COR-L47 (cell line): ENCODE measurements at regions not wholly inside any gene's neighbourhood (a gene's known extent, or its start where the extent isn't known, plus 50 kb on each side); places are given as distances from the start of the nearest gene placed in this dataset.

Source experiments
- DNase-seq: peaks from one replicate; lab custom pipeline; 2025; lab: John Stamatoyannopoulos, UW

DNA sequence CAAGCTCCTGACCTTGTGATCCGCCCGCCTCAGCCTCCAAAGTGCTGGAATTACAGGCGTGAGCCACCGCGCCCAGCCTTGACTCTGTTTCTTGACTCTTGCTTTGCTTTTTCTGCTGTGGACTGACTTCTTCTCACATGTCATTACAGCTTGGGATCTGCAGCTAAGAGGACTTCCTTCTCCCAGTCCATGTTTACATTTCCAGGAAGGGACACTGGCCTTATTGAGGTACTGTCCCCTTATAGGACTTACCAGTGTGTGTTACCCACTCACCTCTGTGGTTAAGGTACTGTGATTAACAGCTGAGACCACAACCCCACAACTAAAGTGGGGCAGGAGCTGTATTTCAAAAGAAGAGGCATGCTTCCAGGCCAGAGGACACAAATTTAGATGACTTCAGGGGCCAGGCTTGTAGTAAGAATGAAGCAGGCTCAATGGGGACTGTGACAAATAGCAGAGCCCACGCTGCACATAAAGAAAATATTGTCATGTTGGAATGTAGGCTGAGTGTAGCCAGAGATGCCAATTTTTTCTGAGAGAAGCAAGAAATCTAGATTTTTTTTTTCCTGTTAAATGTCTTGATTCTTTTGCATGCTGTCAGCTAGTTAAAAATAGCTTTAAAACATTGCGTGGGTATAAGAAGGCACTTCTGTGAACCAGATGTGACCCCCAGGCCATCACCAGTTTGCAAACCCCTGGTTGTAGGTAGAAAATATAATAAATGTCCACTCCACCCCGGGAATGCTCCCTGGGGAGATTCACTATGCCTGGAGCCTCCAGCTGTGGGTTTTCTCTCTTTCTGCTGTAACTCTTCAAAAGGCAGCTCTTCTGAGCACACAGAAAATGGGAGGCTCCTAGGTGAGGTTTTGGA, 75.0 kb downstream of the PTPDC1 start:
- DNase-seq: no peak

DNA sequence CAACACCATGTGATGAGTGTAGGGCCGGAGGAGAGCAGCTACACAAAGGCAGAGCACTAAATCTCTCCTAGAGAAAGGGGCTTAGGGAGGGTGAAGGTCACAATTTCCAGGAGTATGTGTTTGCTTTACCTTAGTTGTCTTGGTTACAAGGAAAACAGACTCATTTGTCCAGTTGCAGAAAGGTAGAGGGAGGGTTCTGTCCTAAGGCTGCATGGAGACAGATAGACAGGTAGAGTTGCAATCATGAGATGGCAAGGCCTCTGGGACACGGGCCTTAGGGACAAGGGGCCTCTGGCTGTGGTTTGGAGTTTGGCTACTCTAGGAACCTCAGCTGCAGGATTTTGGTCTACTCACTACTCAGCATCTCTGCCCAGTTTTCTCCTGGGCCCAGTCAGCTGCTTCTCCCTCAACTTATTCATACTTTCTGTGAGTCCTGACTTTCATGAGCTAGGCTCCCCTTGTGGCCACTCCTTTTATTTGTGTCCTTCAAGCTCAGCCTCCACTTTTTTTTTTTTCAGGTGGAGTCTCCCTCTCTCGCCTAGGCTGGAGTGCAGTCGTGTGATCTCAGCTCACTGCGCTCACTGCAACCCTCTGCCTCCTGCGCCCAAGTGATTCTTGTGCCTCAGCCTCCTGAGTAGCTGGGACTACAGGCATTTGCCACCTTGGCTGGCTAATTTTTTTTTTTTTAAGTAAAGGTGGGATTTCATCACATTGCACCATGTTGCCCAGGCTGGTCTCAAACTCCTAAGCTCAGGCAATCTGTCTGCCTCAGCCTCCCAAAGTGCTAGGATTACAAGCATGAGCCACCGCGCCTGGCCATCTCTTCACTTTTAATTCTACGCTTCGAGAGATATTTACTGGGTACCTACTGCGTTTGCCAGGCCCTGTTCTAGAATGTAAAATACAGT, 76.6 kb downstream of the PTPDC1 start:
- no peak for DNase-seq

DNA sequence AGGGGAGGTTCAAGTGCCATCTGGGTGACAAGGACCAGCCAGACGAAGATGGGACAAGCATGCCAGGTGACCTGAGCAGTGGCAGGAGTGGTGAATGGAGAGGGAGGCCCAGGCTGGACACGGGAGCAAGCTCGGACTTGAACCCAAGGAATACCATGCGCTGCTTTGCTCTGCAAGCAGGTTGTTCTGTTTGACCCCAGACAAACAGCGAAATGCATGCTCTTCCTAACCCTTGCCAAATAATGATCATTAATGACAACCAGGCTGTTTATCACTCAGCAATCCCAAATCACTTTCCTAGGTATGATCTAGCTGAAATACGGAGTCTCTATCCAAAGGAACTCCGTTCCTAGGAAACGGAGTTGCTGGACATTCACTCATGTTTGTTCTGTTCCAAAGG, 77.4 kb downstream of the PTPDC1 start:
- DNase-seq: no peak

DNA sequence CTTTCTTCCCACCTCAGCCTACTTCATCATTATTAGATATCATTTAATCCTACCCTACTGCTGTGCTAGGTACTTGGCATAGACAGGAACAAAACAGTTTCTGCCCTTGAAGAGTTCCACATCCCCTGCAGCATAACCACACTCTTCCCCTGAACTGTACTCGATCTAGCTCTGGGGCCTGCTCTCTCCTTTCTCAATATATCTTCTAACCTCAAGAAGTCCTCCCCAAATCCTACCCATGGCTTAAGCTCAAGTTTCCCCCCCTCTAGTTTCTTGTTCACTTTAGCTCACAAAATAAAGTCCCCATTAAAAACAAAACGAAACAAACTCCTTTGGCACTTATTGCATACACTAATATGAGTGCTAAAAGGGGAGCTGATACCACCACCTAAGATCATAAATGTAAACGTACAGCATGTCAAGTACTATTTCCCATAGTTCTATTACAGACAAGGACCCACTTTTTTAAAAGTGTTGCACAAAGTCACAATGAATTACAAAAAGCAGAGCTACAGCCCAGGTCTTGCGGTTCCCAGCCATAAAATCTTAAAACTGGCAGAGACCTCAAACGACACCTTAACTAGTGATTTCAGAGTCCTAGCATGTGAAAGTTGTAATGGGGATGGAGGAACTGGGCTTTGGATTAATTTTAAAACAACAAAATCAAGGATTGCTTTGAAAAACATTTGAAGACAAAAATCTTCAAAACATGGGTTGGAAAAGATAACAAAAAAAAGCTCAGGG, 80.7 kb downstream of the PTPDC1 start:
- DNase-seq: no peak

DNA sequence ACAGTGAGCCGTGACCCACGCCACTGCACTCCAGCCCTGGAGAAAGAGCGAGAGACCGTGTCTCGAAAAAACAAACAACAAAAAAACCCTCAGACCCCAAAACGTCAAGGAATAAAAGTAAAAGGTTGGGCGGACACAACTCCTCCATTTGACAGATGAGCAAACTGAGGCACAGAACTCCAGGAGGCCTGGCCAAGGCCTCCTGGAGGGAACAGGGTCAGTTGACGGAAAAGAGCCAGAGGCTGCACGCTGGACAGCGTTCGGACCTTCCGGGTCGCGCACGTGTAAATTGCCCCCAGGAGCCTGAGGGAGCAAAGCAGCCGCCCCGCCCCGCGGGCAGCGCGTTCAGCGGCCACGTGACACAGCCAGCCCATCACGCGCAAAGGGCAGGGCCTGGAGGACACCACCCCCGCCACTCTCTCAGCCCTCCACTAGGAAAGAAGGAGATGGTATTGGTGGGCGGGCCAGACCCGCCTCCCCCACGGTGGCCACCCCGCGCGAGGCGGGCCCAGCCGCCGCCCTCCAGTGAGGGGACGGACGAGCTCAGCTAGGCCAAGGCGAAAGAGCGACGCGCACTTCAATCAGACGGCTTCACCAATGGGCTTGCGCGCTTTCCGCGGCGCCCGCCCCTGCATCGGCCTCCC, 81.5 kb downstream of the PTPDC1 start:
- peak; percentile 97 for DNase-seq

DNA sequence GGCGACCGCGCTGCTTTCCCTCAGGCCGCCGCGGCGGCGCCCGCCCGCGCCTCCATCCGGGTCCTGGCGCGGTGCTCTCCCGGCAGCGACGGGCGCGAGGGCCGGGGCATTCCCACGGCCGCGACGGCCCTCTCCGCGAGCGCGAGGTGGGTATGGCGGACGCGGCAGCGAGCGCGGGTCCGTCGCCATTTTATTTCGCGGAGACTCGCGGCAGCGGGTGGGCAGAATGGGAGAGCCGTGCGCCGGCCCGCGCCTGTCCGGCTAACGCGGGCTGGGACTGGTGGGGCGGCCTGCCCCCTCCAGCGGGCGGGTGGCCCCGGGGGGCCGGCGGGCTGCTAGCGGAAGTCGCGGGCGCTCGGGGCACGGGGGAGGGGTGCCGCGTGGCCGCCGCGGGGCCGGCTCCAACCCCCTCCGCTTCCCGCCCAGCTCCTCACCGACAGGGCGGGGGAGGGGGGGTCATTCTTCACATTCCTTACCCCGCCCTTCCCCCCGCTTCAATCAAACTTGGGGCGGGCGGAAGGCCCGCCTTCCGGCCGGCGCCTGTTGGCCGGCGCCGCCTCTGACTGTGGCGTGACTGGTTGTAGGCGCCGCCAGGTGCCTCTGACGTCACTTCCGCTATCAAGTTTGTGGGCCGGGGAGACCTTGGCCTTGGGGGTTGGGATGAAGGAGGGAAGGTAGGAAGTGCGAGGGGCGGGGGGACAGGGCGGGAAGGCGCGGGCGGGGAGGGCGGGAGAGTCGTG, 82.1 kb downstream of the PTPDC1 start:
- DNase-seq: peak; percentile 99

DNA sequence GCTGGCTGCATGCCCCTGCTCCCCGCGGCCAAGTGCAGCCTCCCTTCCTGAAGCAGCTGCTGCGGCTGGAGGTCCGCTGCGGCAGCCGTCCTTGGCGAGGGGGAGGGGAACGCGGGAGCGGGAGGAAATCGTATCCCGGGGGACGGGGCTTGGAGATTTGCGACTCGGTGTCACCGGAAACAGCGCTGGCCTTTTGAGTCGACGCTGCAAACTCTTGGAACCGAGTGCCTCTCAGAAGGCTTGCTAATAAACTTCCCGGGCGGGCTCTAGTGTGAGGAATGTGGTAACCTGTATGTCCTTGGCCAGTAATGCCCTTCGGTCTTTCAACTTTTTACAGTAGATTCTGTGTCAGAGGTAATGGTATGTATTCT, 82.7 kb downstream of the PTPDC1 start:
- no peak for DNase-seq

DNA sequence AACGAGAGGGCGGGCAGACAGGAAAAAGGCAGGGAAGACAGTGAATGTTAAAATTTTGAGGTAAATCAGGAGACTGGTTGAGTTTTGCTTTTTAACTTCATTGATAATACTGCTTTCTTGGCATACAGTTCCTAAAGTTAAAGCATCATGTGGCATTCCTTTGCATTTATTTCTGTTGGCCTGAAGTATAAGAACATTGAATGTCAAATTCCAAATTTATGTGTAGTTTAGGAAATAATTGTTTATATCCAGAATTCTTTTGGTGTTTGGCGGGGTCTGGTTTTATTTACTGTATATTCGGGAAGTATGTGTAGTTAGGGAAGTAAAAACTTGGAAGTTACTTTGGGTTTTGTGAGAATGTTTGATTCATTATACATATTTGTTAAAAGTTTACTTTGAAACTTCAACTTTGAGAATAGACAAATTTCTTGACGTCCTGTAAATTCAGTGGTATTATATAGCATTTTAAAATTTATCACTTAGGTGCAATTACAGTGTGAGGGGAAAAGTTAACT, 83.2 kb downstream of the PTPDC1 start:
- no peak for DNase-seq

DNA sequence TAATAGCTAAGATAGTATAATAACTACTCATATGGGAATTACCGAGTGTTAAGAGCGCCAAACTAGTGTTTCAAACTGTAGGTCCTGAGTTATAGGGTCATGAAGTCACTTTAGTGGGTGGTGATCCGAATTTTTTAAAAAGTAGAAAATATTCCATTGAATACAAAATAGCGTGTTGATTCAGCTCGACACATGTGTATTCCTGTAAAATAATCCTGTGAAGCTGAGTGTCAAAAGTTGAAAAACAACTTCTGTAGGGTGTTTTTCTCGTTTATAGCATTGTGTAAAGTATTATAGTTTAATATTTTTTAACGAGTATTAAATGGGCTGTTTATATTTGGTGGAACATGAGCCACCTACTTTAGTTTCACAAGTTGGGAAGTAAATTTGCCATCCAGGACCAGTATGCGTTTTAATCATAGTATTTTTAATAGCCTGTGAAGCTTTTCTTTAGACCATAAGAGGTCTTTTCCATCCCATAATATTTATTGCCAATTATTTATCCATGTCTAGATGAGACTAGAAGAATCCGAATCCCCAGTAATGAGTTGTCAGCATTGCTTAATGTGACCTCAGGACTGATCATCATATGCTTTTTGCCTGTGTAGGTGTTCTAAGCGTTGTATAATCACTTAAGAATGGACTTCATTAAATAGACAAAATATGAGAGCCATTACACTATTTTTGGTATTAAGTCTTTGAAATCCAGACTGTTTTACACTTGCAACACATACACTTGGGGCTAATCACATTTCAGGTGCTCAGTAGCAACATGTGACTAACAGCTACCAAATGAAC, 84.1 kb downstream of the PTPDC1 start:
- no peak for DNase-seq

DNA sequence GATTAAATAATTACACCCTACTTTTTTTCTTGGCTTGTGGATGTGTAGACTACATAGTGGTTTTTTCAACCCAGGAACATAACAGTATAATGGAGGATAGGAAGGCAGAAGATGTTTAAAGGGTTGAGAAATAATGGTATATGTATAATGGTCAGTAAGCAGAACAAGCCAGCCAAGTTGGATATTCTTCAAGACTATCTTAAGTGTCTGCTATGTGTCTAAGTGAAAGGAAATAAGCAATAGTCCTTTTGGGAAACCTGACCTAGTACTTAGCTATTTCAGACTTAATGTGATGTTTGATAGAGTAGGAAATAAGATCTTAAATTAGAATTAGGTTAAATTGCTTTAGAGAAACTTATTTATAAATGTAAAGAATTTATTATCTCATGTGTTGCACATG, 85.7 kb downstream of the PTPDC1 start:
- no peak for DNase-seq

DNA sequence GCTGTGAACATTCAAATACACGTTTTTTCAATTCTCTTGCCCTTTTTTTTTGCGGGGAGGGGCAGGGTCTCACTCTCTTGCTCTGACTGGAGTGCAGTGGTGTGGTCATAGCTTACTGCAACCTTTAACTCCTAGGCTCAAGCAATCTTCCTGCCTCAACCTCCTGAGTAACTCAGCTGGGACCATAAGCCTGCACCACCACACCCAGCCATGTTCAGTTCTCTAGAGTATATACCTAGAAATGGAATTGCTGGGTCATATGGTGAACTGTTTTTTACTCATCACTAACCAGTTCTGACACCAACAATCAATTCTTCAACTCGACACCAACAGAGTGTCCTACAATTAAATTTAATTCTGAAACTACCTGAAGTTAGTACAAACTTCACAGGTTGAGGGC, 85.5 kb upstream of the ZNF169 start:
- no peak for DNase-seq

DNA sequence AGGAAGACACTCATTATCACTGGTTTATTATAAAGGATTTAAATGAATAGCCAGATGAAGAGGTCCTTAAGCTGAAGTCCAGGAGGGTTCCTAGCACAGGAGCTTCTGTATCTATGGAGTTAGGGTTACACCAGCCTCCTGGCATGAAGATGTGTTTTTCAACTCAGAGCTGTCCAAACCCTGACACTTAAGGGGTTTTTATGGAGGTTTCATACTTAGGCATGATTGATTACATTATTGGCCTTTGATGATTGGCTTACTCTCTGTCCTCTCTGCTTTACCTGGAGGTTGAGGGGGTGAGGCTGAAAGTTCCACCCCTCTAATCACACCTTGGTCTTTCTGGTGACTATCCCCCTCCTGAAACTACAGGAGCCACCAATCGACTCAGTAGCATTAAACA, 84.9 kb upstream of the ZNF169 start:
- DNase-seq: no peak

DNA sequence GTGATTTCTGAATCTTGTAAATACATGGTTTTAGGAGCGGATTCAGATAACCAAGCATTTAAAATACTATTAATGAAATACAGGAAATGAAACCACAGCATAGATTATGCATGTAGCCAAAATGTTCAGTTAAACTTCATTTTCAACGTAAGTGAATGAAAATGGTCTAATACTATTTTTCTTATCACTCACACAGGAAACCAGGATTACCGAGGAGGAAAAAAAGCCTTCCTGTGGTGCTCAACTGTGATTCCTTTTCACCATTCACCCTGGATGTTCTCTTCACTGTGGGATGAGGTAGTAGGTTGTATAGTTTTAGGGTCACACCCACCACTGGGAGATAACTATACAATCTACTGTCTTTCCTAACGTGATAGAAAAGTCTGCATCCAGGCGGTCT, 83.4 kb upstream of the ZNF169 start:
- no peak for DNase-seq

DNA sequence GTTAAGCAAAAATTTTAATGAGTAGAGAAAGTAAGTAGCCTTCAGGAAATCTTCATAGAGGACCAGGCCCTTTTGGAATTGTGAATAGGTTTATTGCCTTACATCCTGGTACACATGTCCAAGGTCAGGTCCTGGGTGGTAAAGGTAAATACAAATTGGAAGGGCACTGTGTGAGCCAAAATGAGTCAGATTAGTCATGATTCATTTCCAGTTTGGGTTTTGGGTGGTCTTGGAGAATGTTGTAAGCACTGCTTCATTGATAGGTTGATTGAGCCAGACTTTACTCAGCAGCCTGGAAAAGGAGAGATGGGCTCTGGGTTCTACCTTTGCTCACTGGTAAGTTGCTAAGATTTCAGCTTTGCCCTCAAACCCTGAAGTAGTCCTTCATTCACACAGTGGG, 82.5 kb upstream of the ZNF169 start:
- no peak for DNase-seq

DNA sequence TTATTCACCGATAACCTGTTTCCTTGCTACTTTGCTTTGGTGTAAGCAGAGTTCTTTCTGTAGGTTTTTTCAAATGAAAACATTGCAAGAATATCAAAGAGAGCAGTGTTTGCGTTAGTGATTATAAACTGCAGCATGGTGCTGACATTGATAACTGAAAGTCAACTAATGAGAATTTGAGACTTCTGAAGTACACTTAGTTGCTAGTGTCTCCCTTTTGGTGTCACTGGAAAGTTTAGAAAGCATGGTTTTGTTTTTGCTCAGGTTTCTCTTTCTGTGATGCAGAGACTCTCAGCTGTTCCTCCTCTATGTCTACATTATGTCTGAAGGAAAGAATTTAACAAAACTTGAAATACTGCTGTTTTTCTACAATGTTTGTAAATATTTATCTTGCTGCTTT, 80.2 kb upstream of the ZNF169 start:
- no peak for DNase-seq

DNA sequence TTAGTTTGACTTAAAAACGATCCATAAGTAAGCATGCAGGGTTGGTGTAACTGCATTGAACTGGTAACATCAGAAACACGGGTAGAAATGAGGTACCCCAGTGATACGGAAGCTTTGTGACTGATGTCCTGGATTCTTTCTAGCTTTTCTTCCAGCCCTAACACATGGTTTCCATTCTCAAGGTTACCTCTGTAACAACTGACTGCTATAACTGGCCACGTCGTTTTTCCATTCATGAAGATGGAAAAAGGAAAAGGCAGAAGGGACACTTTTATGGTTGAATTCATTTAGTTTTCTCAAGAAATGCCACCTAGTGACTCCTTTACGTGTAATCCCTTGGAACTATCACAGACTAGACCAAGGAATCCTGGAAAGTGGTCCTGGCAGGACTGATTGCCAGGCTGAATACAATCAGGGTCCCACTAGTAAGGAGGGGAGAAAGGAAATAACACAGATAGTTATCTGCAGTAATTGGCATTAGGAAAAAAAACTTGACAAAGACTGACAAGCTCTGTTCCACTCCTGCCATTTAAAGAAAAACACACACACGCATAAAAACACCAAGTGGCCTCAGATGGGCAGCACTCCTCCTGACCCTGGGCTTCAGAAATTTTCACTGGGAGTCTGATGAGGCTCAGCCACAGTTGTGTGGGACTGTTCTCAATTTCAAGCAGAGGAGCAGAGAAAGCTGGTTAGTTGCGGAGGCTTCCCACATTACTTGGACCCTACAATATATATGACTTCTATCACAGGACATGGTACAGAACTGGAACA, 77.5 kb upstream of the ZNF169 start:
- DNase-seq: no peak

DNA sequence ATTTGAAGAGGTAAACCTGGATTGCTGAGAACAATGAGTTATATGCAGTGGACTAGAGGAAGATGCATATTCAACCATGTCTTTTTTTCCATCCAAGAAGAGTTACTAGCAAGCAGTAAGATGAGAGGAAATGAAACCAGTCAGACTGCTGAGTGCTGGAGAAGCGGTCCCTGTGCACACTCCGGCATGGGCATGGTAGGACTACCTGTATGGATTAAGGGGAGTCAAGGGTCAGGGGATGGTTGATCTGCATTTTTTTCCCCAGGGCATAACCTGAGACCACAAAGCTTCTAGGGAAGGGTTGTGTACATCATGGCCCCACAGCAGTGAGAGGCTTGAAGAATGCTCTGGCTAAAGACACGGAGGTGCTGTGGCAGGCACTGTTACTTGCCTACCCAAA, 76.6 kb upstream of the ZNF169 start:
- DNase-seq: no peak

DNA sequence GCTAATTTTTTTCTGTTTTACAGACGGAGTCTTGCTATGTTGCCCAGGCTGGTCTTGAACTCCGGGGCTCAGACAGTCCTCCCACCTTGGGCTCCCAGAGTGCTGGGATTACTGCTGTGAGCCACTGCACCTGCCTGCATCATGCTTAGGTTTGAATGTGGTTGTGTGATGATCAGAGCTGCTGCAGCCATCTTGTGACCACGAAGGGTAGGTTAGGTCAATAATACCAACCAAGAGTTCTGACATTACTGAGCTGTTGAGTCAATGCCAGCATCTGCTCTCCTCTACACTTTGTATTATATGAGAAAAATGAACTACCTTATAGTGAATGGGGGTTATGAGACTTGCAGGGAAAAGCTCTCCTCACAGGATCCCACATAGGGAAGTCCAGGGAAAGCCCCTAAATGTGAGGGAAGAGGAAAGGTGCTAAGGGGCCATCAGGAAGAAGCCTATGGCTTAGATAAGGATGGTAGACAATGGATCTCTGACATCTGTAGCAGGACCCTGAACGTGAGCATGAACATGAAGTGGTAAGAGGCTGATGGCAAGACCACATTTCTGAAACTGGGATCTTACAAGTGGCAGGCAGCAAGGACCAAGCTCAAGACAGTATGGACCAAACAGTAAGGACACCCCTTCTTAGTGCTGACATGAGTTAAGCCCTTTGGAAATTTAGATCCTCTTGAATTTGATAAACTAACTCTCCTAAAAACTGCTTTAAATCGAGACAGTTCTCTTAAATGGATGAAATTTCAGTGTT, 75.7 kb upstream of the ZNF169 start:
- DNase-seq: no peak

DNA sequence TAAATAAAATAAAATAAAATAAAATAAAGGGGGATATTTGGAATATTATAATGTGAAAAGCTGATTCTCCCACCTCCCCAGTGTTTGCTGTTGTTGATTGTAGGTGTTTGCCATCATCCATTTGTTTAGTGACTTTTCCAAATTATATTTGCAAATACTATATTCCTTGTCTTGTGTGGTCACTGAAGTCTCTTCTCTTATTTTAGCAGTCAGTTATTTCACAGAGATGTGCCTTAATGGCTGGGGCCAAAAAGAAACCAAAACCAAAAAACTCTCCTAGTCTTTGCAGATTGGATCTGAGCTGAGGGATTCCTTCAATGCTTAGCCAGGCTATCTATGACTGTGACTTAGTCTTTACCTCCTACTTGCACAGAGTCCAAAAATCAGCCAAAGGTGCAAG, 70.9 kb upstream of the ZNF169 start:
- DNase-seq: no peak
